Stimulated activated CD4-positive, alpha-beta T cell treated with anti-CD3 and anti-CD28 coated beads, TNF-alpha, amount 100 ng/mL, for 48 hours (primary cell): ENCODE measurements at regions not wholly inside any gene's neighbourhood (a gene's known extent, or its start where the extent isn't known, plus 50 kb on each side); places are given as distances from the start of the nearest gene placed in this dataset.
A peak's percentile ranks its signal among the peaks of the same experiment; 100 is the strongest.
"Not testable (repeated sequence)": the region's sequence is repeated elsewhere in the genome, so short reads cannot be mapped to it uniquely, and the experiment has no call there.

Experiments used
- DNase-seq, 3 donors: peaks; one replicate each; pipeline ENCODE4 v3.0.0-alpha.2; 2020; ENCODE audit warnings: low read depth in 3 of 3

DNA sequence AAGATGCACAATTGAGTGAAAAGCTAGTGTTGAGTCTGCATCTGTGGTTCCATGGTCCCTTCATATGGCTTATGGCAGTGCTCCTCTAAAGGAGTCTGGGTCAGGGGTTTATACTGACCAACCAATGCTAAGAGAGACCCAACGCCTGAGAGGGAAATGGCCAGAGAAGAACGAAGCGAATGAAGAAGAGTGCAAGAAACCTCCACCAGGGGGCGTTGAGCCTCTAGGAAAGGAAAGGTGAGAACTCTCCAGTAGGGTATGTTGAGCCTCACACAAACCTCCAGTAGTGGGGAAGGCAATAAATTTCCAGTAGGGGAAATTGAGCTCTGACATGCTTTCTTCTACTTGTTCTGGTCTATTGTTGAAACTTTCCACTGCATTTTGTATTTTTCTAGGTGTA is 470.6 kb downstream of the PRDM9 start:
- peak in 2 of 3 donors; percentile 0 to 4 for DNase-seq

DNA sequence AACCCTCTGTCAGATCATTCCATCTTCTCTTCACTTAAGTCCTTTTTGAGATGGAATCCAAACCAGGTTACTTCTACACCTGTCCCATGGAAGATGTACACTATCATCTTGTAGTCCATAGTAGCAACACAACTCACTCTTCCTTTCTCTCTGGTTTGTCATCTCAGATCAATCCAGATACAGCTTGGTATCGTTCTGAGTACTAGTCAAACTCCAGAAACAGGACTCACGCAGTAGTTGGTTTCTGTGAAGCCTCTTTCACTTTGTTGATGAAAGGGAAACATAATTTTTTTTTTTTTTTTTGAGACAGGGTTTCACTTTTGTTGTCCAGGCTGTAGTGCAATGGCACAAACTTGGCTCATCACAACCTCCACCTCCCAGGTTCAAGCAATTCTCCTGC is 484.0 kb downstream of the PRDM9 start:
- DNase-seq = no peak

DNA sequence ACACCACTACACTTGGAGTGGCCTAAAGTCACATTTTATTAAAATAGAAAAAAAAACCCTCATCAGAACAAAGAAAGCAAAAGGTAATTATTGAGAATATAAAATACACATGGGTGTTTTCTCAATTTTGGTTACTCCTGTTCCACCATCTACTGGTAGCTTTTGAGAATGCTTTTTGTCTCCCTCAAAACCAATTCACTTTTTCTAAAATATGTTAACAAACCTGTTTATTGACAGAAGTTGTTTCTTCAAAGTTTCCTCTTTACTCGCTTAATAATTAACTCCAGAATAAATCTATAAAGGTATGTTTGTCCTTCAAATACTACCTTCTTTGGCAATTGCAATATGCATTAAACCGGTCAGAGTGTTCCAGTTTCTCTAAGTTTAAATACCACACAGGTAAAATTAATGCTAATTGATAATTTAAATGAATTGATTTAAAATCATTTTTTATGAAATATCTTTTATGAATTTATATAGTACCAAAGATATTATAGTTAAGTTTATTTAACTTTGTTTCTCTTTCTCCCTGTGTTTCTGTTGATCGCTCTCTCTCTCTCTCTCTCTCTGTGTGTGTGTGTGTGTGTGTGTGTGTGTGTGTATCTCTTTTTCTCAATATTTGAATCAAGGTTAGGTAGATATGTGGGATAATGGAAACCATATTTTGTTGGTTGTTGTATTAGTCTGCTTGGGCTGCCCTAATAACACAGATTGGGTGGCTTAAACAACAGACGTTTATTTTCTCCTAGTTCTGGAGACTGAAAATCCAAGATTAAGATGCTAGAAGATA is 487.4 kb downstream of the PRDM9 start:
- DNase-seq = no peak

DNA sequence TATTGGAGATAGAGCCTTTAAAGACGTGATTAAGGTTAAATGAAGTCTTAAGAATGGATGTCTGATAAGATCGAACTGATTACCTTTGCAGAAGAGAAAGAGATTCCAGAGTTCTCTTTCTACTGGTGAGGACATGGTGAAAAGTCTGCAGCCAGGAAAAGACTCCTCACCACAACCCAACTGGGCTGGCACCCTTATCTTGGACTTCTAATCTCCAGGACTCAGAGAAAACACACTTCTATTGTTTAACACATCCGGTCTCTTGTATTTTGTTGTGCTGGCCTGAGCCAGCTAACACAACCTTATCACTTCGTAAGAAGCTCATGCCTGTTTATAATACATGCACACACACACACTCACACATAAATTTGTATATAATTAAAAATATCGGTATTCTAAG is 489.1 kb downstream of the PRDM9 start:
- DNase-seq = no peak

DNA sequence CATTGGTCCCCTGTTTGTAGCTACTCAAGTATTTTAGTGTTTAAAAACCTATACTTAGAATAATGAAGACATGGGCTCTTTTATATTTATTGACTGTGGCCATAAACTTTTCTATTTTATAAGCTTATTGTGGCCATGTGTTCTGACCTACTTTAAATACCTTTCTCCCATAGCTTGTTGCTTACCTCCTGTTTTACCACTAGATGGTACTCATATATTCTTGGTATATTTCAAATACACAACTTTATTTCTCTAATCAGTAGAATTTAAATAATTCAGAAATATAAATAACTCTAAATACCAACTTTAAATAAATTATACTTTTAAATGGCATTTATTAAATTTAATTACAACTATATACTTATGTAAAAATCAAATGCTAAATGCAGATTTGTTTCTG is 498.0 kb downstream of the PRDM9 start:
- DNase-seq = no peak

DNA sequence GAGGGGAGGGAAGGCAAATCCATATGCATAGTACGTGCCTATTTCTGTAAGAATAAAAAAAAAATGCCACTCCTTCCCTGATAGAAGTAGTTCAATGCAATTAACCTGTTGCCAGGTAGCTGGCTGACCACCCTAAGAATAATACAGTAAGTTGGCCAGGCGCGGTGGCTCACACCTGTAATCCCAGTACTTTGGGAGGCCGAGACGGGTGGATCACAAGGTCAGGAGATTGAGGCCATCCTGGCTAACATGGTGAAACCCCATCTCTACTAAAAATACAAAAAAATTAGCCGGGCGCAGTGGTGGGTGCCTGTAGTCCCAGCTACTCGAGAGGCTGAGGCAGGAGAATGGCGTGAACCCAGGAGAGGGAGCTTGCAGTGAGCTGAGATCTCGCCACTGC is 510.3 kb downstream of the PRDM9 start:
- not testable (repeated sequence) for DNase-seq

DNA sequence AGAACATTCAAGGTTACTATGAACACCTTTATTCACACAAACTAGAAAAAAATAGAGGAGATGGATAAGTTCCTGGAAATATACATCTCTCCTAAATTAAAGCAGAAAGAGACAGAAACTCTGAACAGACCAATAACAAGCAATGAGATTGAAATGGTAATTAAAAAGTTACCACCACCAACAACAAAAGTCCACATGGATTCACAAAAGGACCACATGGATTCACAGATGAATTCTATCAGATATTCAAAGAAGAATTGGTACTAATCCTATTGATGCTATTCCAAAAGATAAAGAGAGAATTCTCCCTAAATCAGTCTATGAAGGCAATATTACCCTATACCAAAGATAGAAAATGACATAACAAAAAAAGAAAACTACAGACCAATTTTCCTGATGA is 518.9 kb downstream of the PRDM9 start:
- no peak for DNase-seq

DNA sequence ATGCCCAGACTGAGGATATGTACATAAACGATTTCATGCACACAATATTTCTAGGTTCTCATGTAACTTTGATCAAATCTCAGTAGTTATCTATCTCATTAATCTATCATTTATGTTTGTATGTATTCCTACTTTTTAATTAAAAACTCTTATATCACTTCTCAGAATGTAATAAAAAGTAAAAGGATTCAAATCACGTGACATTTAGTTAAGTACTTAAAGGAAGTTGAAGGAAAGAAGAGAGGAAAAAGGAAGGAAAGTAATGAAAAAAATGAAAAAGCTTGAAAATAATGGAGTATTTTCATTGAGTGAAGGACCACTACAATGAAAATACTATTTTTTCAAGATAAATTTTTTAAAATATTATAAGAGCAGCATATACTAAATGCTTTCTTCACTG is 535.3 kb downstream of the PRDM9 start:
- DNase-seq = no peak

DNA sequence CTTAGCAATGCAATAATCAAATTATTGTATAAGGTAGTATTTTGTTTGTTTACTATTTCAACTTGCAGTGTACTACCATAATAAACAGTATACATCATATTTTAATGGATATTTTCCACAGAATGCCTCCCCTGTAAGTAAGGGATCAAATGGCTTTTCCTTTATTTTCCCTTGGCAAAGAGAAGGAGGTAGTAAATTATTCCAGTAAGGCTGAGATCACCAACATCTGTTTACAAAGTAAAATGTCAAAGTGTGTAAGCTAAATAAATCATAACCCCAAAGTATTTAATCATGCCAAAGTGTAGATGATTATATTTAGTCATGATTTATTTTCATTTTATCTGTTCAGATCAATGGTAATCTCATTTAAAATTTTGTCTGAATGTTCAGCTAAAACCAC is 537.6 kb downstream of the PRDM9 start:
- DNase-seq = no peak

DNA sequence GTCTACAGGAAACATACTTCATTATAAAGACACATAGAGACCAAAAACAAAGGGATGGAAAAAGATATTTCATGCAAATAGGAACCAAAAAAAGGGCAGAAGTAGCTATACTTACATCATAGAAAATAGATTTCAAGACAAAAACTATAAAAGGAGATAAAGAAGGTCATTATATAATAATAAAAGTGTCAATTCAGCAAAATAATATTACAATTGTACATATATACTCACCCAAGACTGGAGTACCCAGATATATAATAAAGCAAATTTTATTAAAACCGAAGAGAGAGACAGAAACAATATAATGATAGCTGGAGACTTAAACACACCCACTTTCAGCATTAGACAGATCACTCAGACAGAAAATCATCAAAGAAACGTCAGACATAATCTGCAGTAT is 546.3 kb downstream of the PRDM9 start:
- DNase-seq = no peak

DNA sequence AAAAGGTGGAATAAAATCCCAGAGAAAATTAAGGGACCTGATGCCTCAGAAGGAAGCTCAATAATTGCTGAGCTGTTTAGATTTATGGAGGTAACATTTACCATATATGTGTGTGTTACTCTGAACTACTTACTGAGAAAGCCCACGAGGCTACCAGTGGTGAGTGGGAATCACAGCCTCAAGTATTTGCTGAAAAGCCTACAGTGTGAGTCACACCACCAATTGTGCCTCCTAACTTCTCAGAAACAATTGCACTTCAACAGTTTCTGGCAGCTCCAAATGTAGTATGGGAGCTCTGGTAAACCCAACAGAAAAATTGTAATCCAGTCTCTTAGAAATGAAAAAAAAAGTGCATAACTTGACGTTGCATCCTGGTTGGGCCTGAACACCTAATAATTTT is 551.6 kb downstream of the PRDM9 start:
- DNase-seq = no peak

DNA sequence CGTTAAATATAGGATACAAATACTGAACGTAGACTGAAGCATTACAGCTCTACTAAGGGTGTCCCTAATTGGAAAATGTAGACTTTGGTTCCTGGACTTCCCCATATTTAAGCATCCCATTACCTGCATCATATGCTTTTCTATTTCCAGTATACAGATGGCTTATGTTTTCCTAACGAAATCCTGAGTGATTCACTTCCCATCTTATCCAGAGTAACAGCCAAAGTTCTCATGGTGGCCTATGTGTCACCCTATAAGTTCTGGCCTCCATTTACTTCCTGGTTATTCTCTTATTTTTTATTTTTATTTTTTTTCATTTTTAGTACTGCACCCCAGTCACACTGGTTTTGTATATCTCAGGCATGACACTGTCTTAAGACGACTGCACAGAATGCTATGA is 552.3 kb downstream of the PRDM9 start:
- DNase-seq = no peak

DNA sequence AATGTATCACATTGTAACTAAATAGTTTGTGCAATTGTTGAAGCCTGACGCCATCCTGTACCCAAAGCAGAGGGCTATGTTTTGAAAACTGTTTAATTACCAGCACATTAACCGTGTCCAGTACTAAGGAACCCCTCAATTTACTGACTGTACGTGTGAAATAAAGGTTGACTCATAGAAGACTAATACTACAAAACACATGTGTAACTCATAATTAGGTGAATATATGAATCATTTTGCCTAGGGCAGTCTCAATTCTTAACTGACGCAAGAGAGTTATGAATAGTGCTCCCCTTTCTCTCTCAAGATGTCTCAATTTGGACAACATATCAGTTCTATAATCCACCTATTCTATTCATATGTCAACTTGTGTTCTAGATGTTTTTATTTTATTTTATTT is 558.4 kb downstream of the PRDM9 start:
- DNase-seq = no peak

DNA sequence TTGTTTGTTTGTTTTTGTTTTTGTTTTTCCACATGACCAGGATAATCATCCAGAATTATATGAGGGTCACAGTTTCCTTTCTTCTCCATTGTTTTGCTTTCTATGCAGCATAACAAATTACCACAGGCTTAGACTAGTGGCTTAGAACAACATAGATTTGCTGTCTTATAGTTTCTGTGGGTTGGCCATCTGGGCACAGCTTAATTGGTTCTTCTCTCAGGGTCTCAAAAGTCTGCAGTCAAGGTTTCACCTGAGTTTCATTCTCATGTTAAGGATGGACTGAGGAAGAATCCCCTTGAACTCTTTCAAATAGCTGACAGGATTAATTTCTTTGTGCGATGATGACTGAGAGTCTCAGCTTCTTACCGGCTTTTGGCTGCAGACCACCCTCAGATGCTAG is 559.8 kb downstream of the PRDM9 start:
- no peak for DNase-seq

DNA sequence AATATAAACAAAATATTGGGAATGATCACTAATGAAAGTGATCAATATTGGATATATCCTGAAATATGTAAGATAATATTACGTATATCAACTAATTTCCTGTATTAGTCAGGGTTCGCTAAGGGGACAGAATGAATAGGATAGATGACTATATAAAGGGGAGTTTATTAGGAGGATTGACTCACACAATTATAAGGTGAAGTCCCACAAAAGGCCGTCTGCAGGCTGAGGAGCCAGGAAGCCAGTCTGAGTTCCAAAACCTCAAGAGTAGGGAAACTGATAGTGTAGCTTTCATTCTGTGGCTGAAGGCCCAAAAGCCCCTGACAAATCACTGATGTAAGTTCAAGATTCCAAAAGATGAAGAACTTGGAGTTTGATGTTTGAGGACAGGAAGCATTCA is 561.1 kb downstream of the PRDM9 start:
- no peak for DNase-seq

DNA sequence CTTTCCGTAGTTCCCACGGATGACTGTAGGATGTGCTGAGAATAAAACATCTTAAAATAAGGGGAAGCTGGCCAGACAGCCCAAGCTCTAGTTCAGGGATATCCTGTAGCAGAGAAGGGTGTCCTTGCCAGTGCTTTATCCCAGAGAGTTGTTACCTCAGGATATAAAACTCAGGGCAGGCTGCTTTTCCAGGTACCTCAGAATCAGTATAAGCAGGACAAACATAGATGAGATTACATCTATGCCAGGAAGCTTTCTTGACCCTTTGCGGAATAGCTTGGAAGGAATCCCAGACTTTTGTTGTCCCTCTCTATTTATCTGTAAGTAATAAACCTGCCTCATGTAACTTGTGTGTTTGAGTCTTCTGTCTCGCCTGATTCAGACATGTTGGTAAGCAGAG is 565.7 kb downstream of the PRDM9 start:
- no peak for DNase-seq

DNA sequence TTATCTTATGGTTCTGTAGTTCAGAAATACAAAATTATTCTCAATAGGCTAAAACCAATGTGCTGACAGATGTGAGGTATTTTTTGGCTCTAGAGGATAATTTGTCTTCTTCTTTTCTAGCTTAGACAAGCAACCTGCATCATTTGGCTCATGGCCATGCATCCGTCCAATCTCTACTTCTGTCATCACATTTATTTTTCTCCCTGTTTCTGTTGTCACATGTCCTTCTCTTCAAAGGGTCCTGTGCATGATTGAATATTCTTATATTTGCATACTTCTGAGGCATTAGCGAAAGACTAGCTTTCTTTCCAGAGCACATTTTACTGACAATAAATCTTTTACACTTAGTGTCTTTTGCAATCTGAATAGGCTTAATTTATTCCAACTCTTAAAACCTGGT is 564.7 kb downstream of the CDH10 start:
- no peak for DNase-seq

DNA sequence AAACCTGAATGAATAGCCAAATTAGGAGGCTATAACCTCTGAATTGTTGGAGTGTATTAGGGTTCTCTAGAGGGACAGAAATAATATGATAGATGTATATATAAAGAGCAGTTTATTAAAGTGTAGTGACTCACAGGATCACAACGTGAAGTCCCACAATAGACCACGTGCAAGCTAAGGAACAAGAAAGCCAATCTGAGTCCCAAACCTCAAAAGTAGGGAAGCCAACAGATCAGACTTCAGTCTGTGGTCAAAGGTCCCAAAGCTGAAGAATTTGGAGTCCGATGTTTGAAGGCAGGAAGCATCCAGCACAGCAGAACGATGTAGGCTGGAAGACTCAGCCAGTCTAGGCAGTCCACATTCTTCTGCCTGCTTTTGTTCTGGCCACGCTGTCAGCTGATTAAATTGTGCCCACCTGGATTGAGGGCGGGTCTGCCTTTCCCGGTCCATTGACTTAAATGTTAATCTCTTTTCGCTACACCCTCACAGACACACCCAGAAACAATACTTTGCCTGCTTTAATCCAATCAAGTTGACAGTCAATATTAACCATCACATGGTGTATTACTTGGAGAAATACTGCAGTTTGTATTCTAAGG is 550.6 kb downstream of the CDH10 start:
- no peak for DNase-seq

DNA sequence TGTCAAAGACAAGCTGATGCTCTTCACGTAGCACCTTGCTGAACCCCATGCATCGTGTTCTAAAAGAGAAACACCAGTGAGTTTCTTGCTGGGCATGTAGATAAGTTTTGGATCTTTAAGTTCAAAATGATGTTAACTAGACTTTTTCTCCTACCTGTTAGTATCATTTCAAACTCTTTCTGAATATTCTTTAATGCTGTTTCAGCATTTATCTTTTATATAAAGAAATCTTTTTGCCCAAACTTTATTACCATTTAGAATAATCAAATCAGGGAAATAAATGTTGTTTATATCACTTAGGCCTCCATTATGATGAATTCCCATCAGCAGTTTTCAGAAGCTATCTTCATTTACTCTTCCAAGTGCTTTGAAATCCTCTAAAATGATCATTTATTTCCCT is 542.8 kb downstream of the CDH10 start:
- no peak for DNase-seq

DNA sequence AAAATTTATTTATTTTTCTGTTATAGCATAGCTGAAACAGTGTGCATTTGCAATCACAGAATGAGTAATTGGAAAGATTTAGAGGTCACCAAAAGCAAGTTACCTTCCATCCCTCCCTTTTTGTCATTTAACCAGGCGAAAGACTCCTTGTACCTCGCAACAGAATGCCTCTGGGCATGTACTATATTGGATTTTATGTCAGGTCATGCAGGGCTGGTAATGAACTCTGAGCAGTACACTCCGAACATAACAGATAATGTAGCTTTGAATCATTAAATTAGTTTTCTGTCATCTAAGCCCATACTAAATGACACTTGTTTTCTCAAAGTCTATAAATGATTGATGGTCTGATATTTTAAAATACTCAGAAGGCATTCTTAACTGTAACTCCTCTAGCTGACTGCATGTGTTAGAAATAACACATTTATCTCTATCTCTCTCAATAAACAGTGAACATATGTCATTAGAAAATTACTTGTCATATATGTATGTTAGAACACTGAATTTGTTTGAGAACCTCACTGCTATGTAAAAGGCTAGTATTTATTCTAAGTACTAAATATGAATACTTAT is 541.2 kb downstream of the CDH10 start:
- DNase-seq = no peak

DNA sequence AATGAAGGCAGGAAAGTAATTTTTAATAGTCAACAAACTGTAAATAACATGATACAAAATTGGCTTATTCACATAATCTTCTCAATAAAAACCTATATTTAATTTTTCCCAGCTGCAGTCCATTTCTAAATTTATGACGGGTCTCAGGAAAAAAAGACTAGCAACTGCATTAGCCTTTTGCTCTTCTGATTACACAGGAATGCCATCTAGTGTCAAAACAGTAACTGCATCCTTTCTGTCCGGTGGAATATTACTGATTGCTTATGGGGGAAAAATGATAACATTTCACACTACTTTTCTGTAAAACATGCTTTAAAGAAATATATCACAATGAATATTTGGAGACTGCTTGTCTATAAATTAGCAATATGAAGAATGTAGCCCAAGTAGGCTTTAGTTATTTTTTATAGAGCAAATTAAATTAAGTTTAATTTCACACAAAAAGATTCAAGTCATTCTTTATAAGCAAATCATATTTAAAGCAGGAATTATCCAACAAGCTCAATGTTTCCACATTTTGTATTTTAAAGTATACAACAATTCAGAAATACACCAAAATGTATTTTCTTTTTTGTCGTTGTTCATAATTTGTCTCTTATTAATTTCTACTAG is 534.7 kb downstream of the CDH10 start:
- DNase-seq = no peak

DNA sequence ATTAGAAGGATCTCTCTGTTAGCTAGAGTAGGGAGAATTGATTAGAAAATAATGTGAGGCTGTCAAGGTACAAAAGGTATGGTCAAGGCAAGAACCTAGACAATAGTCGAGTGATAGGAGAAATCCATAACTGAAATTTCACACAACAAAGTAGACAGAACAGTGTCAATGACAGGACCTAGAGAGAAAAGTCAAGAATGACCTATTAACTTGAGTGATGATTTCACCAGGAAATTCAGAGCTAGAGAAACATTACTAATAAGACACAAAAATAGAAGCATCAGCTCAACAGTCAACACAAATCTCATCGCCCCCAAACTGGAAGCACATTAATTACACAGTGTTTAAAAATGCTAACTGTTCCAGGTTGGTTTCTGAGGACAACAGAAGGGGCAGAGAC is 532.4 kb downstream of the CDH10 start:
- DNase-seq = no peak

DNA sequence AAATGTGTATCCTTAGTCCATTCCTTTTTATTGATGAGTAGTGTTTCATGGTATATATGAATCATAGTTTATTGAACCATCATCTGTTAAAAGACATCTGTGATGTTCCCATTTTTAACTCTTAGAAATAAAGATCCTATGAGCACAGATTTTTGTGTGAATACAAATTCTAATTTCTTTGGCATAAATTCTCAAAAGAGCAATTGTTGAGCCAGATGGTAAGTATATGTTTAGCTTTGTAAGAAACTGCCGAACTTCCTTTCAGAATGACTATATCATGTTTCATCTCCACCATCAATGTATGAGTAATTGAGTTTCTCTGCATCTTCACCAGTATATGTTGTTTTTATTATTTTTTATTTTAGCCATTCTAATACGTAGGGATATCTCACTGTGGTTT is 526.4 kb downstream of the CDH10 start:
- no peak for DNase-seq
